GM18858 (cell line): ENCODE measurements at regions not wholly inside any gene's neighbourhood (a gene's known extent, or its start where the extent isn't known, plus 50 kb on each side); places are given as distances from the start of the nearest gene placed in this dataset.
"Not testable (repeated sequence)": the region's sequence is repeated elsewhere in the genome, so short reads cannot be mapped to it uniquely, and the experiment has no call there.

Source experiments
- ATAC-seq: cut with Tn5 transposase; IDR thresholded peaks from one replicate; pipeline ENCODE4 v1.9.1; 2021; ENCODE audit not compliant: unreplicated experiment

- ATAC-seq: not testable (repeated sequence)
Measured at GRCh38 chr7:76971201-76971600, 61.0 kb downstream of the SPDYE17 start.

GRCh38 chr7:76969892-76970291 is 62.3 kb downstream of the SPDYE17 start:
- not testable (repeated sequence) for ATAC-seq

DNA sequence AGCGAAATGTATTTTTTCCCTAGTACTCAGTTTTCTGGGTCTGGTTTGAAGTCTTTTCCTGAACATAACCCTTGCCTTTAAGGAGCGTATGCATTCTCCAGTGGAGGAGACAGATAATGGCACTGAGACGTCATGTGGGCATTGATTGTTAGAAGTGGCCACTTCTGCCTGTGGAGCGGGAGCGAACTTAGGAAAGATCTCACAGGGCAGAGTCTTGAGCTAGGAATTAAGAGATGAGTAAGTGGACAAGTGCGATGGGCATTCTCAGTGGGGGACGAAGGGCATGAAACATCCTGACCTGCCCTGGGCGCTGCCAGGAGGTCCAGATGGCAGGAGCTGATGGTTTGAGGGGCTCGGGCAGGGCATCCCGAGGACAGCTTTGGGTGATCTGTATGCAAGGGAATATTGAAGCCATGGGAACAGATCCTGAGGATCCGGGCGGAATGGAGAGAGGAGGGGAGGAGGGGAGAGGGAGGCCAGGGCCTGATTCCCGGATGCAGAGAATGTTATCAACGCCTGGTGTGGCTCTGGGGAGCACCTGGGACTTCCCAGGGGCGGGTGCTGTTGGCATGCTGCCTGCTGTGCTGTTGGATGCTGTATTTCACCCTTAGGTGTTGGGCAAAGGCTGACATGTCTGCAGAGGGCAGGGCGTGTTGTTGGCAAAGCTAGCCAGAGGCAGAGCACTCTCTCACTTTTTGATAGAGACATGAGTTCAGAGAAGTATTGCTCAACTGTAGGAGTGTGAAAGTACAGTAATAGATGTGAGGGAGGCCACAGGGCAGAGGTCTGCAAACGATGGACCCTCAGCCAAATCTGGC is 66.2 kb downstream of the SPDYE17 start:
- ATAC-seq: not testable (repeated sequence)

DNA sequence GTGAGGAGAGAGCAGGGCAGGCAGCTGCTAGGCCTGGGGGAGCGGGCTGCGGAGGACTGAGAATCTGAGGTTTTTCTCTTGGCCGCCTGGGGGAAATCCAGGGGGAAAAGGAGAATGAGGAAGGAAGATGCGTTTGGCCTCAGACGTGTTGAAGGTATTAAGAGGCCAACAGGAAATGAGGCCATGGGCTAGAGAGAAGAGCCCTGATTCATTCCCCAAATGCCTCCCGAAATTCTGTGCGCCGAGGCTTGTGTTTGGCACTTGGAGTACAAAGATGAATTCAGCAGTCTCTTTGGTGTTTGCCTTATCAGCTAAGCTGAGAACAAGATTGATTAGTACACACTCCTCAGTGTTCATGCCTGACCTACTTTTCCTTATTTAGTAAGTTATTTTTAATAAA is 68.1 kb downstream of the SPDYE17 start:
- ATAC-seq: not testable (repeated sequence)

DNA sequence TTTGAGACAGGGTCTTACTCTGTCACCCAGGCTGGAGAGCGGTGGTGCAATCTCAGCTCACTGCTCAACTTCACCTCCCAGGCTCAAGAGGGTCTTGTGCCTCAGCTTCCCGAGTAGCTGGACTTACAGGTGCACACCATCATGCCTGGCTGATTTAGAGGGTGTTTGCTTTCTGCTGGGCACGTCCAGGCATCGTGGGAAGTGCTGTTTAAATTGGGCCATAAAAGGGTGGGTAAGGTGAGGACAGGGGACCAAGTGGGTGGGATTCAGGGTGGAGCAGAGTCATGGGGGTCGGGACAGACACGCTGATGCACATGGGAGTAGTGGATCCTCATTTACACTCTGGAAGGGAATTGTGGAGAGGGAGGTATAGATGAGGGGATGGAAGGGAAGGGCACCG is 69.1 kb downstream of the SPDYE17 start:
- ATAC-seq: not testable (repeated sequence)

- ATAC-seq: not testable (repeated sequence)
Measured at GRCh38 chr7:76960400-76960986, 71.7 kb downstream of the SPDYE17 start.

- ATAC-seq: peak; percentile 97
Measured at GRCh38 chr7:76959573-76960399, 72.4 kb downstream of the SPDYE17 start.

GRCh38 chr7:76956531-76956930 is 75.6 kb downstream of the SPDYE17 start:
- not testable (repeated sequence) for ATAC-seq

DNA sequence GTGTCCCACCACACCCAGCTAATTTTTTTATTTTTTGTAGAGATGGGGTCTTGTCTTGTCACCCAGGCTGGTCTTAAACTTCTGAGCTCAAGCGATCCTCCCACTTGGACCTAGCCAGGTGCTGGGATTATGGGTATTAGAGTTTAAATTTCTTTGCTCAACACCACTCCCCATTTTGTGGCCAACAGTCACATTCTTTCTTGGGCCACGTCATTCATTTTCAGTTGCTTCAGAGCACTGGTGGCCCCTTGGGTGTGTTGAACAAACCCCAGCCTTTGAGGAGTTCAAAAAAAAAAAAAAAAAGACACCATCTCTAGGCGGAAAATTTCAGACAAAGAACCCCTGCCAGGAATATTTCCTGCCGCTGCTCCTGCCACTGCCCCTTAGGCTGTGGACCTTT is 77.0 kb downstream of the SPDYE17 start:
- ATAC-seq: not testable (repeated sequence)

DNA sequence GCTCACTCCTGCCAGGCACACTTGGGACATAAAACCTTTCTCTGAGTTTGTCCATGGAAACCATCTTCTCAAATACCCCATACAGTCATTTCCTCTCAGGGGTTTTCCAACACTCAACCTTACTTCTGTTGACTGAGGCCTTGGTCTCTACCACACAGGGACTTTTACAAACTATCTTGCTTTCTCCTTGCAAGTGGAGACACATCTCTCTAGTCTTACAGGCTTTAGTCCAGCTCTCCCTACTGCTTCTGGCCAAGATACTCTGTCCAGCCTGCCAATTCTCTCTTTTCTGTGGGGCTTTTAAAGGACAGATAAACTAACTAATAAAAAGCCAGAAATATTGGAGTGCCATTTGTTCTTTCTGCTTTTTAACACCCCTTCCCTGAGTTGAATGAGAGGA is 87.6 kb downstream of the SPDYE17 start:
- peak; percentile 68 for ATAC-seq

DNA sequence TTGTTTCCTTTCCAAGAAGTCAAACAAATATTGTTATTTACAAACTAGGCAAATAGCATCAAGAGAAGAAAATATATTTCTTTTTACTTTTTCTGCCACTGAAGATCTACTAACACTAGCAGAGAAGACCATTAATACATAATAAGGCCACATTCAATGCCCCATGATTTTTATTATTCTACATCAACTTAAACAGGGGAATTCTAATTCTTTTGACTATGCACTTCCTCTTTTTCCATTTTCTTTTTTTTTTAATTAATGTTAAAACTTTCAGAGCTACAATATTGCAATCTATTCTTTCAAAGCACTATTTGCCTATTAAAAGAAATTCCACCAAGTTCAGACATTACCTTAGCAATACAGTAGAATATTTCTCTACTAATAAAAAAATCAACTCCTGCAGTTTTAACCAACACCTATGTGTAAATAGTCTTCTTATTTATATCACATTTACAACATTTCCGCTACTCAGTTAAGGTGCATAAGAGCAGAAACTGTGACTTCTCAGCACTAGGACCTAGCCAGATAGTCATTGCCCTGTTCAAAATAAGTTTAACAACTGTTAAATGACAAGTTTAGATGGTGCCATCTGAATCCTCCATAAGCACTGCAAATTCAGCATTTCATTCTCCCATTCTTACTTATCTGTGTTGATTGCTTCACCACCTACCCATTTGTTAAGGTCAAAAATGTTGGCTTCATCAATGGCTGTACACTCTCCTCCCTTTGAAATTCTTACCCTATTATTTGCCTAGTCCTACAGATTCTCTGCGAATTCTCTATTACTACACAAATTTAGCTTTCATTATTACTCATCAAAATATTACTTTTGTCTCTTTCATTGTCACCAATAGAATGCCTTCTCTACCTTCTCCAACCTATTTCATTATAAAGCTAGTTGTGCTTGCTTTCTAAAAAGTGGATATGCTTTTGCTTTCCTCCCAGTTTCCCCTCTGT is 90.1 kb downstream of the SPDYE17 start:
- peak; percentile 50 for ATAC-seq

DNA sequence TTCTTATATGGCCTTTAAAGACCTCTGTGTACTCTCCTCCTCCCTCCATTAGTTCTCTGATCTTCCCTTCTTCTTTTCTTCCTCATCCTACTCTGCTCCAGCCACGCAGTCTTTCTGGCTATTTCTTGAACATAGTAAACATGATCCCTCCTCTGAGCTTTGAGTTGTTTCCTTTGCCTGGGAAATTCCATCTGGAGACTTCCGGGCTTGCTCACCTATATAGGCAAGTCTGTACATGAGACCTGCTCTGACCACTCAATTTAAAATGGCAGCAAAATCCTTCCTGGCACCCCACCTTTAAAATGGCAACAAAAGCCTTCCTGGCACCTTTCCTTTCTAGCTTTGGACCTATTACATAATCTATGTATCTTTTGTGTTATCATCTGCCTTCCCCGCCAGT is 94.4 kb downstream of the SPDYE17 start:
- not testable (repeated sequence) for ATAC-seq

DNA sequence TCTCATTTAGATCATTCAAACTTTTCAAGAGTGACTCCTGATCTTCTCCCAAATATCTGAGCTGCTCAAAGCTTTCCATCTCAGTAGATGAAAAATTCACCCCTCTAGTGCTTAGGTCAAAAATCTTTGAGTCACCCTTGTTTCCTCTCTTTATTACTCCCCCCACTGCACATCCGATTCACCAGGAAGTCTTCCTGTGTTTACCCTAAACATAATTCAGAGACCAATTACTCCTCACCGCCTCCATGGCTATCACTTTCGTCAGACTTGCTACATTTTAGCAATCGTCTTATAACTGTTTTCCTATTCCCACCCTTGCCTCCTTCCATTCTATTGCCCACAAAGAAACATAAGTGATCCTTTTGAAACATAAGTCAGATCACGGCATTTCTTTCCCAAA is 94.8 kb downstream of the SPDYE17 start:
- ATAC-seq: not testable (repeated sequence)

GRCh38 chr7:76936346-76936745 is 95.8 kb downstream of the SPDYE17 start:
- ATAC-seq: peak; percentile 63

DNA sequence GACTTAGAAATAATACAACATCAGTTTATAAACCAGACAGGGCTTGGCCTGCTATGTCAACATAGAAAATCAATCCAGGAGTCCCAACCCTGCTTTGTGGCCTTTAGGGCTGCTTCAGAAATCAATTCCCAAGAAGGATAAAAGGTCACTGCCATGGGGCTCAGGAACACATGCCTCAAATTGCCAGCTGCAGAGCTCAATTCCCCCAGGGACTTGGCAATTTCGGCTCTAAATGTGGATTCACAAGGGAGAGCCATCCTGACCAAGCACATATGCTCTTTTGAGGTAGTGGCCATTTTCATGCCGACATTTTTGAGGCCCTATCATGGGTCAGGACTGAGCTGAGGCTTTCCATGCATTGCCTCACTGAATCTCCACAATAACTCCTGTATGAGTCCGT is 97.5 kb downstream of the SPDYE17 start:
- not testable (repeated sequence) for ATAC-seq

DNA sequence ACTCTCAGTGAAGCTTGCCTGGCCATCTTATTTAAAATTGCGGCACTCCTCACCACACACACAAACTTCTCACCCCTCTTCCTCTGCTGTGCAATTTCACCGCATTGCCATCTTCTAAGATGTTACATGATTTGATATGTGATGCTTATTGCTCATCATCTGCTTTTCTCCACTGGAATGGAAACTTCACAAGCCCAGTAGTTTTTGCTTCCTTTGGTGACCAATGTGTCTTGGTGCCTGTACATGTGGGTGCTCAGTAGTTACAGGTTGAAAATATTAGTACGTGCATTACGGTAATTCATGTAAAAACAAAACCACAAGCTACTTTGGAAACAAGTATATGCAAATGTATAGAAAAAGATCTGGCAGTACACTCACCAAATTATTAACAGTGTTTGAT is 99.2 kb downstream of the SPDYE17 start:
- peak; percentile 69 for ATAC-seq

GRCh38 chr7:76931441-76931840 is 100.7 kb downstream of the SPDYE17 start:
- ATAC-seq: not testable (repeated sequence)

GRCh38 chr7:76930416-76930815 is 101.7 kb downstream of the SPDYE17 start:
- not testable (repeated sequence) for ATAC-seq

- ATAC-seq: not testable (repeated sequence)
Measured at GRCh38 chr7:76928751-76929150, 103.4 kb downstream of the SPDYE17 start.

DNA sequence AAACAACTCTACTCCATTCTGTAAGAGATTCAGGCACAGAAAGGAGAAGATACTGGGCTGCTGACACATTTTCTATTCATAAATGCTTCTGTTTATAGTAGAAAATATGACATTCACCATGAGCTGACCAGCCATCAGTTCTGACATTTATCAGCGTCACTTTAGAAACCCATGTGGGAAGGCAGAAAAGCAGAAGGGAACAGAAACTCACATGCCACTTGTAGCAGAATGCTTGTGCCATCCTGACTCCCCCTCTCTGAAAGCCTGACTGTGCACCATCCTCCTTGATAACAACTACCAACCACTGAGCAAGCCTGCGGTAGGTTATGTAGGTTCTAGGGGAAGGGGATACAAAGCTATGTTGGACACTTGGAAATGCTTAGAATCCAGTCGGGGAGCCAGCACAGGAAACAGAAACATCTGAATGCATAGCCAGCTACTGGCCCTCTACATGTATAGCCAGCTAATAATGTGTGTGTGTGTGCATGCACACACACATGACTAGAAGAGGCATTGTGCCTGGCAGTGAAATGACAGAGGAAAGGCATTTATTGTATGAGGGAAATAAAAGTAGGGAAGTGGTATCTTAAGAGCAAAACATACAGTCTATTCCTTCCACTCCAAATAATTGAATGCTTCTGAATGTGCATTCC is 104.3 kb downstream of the SPDYE17 start:
- peak; percentile 73 for ATAC-seq
